HepG2 (cell line): ENCODE measurements at regions not wholly inside any gene's neighbourhood (a gene's known extent, or its start where the extent isn't known, plus 50 kb on each side); places are given as distances from the start of the nearest gene placed in this dataset.

ENCODE experiments used
- CBX1 ChIP-seq: IDR thresholded peaks from one replicate; pipeline ENCODE4 v1.6.1; 2016; ENCODE audit warnings: antibody characterized with exemption, low read depth
- CC2D1A ChIP-seq: sonication (generic); formaldehyde crosslinking; IDR thresholded peaks from 2 replicates; pipeline ENCODE4 v1.8.1; 2023; ENCODE audit warnings: mild to moderate bottlenecking, missing genetic modification reagents
- HOXA7 ChIP-seq: sonication (generic); formaldehyde crosslinking; IDR thresholded peaks from 2 replicates; pipeline ENCODE4 v1.8.1; 2022; ENCODE audit warnings: mild to moderate bottlenecking, missing genetic modification reagents, moderate library complexity
- MAZ ChIP-seq, 2 experiments: sonication (generic) in 1 of 2; formaldehyde crosslinking in 1 of 2; IDR thresholded peaks; 2 replicates each; pipeline versions ENCODE4 v1.5.0 to v1.6.1; 2012 to 2020; ENCODE audit warnings: low read depth in 2 of 2, mild to moderate bottlenecking in 2 of 2, borderline replicate concordance in 1 of 2, improper control_type of control experiment in 1 of 2, low read length in 1 of 2, missing genetic modification reagents in 1 of 2, moderate library complexity in 1 of 2
- MED13 ChIP-seq: sonication (generic); formaldehyde crosslinking; IDR thresholded peaks from 2 replicates; pipeline ENCODE4 v1.5.0; 2020; ENCODE audit warnings: missing genetic modification reagents
- MEF2D ChIP-seq: sonication (generic); formaldehyde crosslinking; IDR thresholded peaks from 2 replicates; pipeline ENCODE4 v1.5.1; 2020; ENCODE audit warnings: mild to moderate bottlenecking, missing genetic modification reagents
- MIER3 ChIP-seq: IDR thresholded peaks from 2 replicates; pipeline ENCODE4 v1.6.1; 2016; ENCODE audit warnings: missing compliant biosample characterization, borderline replicate concordance
- PHB2 ChIP-seq: fragments of 450-650 bp; IDR thresholded peaks from 2 replicates; pipeline ENCODE4 v1.6.1; 2018; ENCODE audit not compliant: partially characterized antibody
- POLR2G ChIP-seq: fragments of 200-400 bp; formaldehyde crosslinking; IDR thresholded peaks from 2 replicates; pipeline ENCODE4 v1.6.1; 2018; ENCODE audit warnings: mild to moderate bottlenecking, low read depth, low read length, moderate library complexity
- SMAD1 ChIP-seq: sonication (generic); formaldehyde crosslinking; IDR thresholded peaks from 2 replicates; pipeline ENCODE4 v1.4.0; 2020; ENCODE audit warnings: missing genetic modification reagents, low read depth, mild to moderate bottlenecking, borderline replicate concordance
- SRSF4 ChIP-seq: fragments of 200-400 bp; formaldehyde crosslinking; IDR thresholded peaks from one replicate; pipeline ENCODE4 v1.6.1; 2018; ENCODE audit warnings: mild to moderate bottlenecking, low read depth, low read length, moderate library complexity; ENCODE audit not compliant: poor library complexity, severe bottlenecking
- TARDBP ChIP-seq: sonication (generic); formaldehyde crosslinking; IDR thresholded peaks from 2 replicates; pipeline ENCODE4 v1.8.0; 2022; ENCODE audit warnings: mild to moderate bottlenecking, missing genetic modification reagents
- THYN1 ChIP-seq: sonication (generic); formaldehyde crosslinking; IDR thresholded peaks from 2 replicates; pipeline ENCODE4 v1.8.1; 2023; ENCODE audit warnings: low read depth, mild to moderate bottlenecking, moderate library complexity, missing genetic modification reagents, borderline replicate concordance
- ZBTB2 ChIP-seq: sonication (generic); formaldehyde crosslinking; IDR thresholded peaks from 2 replicates; pipeline ENCODE4 v1.8.0; 2022; ENCODE audit warnings: low read depth, missing genetic modification reagents
- ZNF12 ChIP-seq: sonication (generic); formaldehyde crosslinking; IDR thresholded peaks from 2 replicates; pipeline ENCODE4 v1.5.0; 2020; ENCODE audit warnings: missing genetic modification reagents
- ZNF121 ChIP-seq: sonication (generic); formaldehyde crosslinking; IDR thresholded peaks from 2 replicates; pipeline ENCODE4 v1.5.0; 2020; ENCODE audit warnings: mild to moderate bottlenecking, missing genetic modification reagents
- ZNF574 ChIP-seq: sonication (generic); formaldehyde crosslinking; IDR thresholded peaks from 2 replicates; pipeline ENCODE4 v1.4.0; 2020; ENCODE audit warnings: missing genetic modification reagents
- ZNF770 ChIP-seq: sonication (generic); formaldehyde crosslinking; IDR thresholded peaks from 2 replicates; pipeline ENCODE4 v1.5.0; 2020; ENCODE audit warnings: mild to moderate bottlenecking, missing genetic modification reagents
- ZNF784 ChIP-seq: sonication (generic); formaldehyde crosslinking; IDR thresholded peaks from 2 replicates; pipeline ENCODE4 v1.5.1; 2020; ENCODE audit warnings: missing genetic modification reagents, mild to moderate bottlenecking, borderline replicate concordance
- ZNF850 ChIP-seq: sonication (generic); formaldehyde crosslinking; conservative IDR thresholded peaks from 2 replicates; pipeline ENCODE4 v1.9.0; 2021; ENCODE audit warnings: mild to moderate bottlenecking, missing genetic modification reagents
- ZSCAN12 ChIP-seq: sonication (generic); formaldehyde crosslinking; IDR thresholded peaks from 2 replicates; pipeline ENCODE4 v1.9.0; 2021; ENCODE audit warnings: mild to moderate bottlenecking, missing genetic modification reagents
- ZSCAN30 ChIP-seq: sonication (generic); formaldehyde crosslinking; IDR thresholded peaks from 2 replicates; pipeline ENCODE4 v1.5.0; 2020; ENCODE audit warnings: mild to moderate bottlenecking, missing genetic modification reagents

- 0 out of 2 replicates have a peak, but pooled peaks have one; percentile 20 for TF ChIP-seq ZNF574 (CRISPR knock-in tag)
- no peak for TF ChIP-seq MED13 (CRISPR knock-in tag)
- no peak for TF ChIP-seq MAZ (IDR thresholded peaks at IDR 0.05; ENCODE audit: borderline replicate concordance, low read depth, low read length)
- TF ChIP-seq MAZ (CRISPR knock-in tag; IDR thresholded peaks at IDR 0.05; ENCODE audit: low read depth) = no peak
- TF ChIP-seq ZNF121 (CRISPR knock-in tag) = no peak
- TF ChIP-seq TARDBP (CRISPR knock-in tag) = peak; percentile 45; the same call in 1 of the 2 replicates
- peak; percentile 53; the same call in 1 of the 2 replicates for TF ChIP-seq MIER3 (CRISPR knock-in tag)
- TF ChIP-seq ZNF850 (CRISPR knock-in tag) = no peak
- no peak for TF ChIP-seq ZSCAN30 (CRISPR knock-in tag)
- no peak for TF ChIP-seq HOXA7
- TF ChIP-seq PHB2 = no peak
- TF ChIP-seq ZNF770 (CRISPR knock-in tag) = no peak
- TF ChIP-seq ZSCAN12 (CRISPR knock-in tag) = no peak
- TF ChIP-seq ZNF12 (CRISPR knock-in tag) = no peak
- no peak for TF ChIP-seq THYN1 (CRISPR knock-in tag)
- no peak for TF ChIP-seq CC2D1A (CRISPR knock-in tag)
- no peak for TF ChIP-seq SRSF4
- no peak for TF ChIP-seq CBX1
- TF ChIP-seq POLR2G = no peak
- TF ChIP-seq SMAD1 (CRISPR knock-in tag) = no peak
- no peak for TF ChIP-seq ZBTB2 (CRISPR knock-in tag)
- TF ChIP-seq MEF2D (CRISPR knock-in tag) = peak; percentile 67; the same call in 1 of the 2 replicates
- 0 out of 2 replicates have a peak, but pooled peaks have one; percentile 42 for TF ChIP-seq ZNF784 (CRISPR knock-in tag)
Measured at GRCh38 chr2:101625387-101625786, 72.1 kb upstream of the MAP4K4 start (continued).
